ENCODE measurements at regions not wholly inside any gene's neighbourhood (a gene's known extent, or its start where the extent isn't known, plus 50 kb on each side); places are given as distances from the start of the nearest gene placed in this dataset.

GRCh38 chr7:138235207-138235606 is 158.9 kb downstream of the AKR1D1 start:
- no peak overlapping the region for H3K4me3 ChIP-seq
- DNase-seq (ENCODE audit: extremely low spot score) = no peak
- no peaks in the 10 kb centered on the region for H3K4me1 ChIP-seq
- H3K36me3 ChIP-seq = no peaks in the 10 kb centered on the region
- TF ChIP-seq POLR2A (IDR thresholded peaks at IDR 0.05; ENCODE audit: low read depth) (no peak), EP300 (IDR thresholded peaks at IDR 0.05) (no peak)
- 80% methylated on average over 3 of the region's 3 CpGs for WGBS
- peaks cover 0 to 19% (median 9%) of the 10 kb centered on the region in 4 donors for H3K9me3 ChIP-seq
- intact Hi-C loops (cut with DNase I) = no loop called here
- H3K27me3 ChIP-seq = no peaks in the 10 kb centered on the region
- H3K27ac ChIP-seq (replicated peaks in 1 of 4) = no peak overlapping the region

DNA sequence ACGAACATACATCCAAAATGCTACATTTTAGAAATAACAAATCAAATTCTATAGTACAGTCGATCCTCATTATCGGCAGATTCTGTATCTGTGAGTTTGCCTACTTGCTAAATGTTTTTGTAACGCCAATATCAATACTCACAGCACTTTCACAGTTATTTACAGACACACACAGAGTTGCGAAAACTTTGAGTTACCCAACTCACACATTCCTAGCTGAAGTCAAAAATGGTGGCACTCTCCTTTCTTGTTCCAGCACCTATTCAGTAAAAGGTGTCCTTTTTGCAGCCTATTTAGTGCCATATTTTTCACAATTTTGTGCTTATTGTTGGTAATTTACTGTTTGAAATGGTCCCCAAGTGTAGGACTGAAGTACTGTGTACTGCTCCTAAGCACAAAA is 161.7 kb downstream of the AKR1D1 start:
- Histone ChIP-seq H3K9me3 (peaks cover 0 to 19% (median 9%) of the 10 kb centered on the region in 4 donors), H3K4me1 (no peaks in the 10 kb centered on the region), H3K4me3 (no peak overlapping the region), H3K36me3 (no peaks in the 10 kb centered on the region), H3K27ac (replicated peaks in 1 of 4) (no peak overlapping the region), H3K27me3 (no peaks in the 10 kb centered on the region)
- 87% methylated on average over 5 of the region's 5 CpGs for WGBS
- TF ChIP-seq EP300 (IDR thresholded peaks at IDR 0.05) (no peak), POLR2AphosphoS5 (IDR thresholded peaks at IDR 0.05) (no peak), POLR2A (IDR thresholded peaks at IDR 0.05; ENCODE audit: low read depth) (no peak)
- TF ChIP-seq, protein P1, sequence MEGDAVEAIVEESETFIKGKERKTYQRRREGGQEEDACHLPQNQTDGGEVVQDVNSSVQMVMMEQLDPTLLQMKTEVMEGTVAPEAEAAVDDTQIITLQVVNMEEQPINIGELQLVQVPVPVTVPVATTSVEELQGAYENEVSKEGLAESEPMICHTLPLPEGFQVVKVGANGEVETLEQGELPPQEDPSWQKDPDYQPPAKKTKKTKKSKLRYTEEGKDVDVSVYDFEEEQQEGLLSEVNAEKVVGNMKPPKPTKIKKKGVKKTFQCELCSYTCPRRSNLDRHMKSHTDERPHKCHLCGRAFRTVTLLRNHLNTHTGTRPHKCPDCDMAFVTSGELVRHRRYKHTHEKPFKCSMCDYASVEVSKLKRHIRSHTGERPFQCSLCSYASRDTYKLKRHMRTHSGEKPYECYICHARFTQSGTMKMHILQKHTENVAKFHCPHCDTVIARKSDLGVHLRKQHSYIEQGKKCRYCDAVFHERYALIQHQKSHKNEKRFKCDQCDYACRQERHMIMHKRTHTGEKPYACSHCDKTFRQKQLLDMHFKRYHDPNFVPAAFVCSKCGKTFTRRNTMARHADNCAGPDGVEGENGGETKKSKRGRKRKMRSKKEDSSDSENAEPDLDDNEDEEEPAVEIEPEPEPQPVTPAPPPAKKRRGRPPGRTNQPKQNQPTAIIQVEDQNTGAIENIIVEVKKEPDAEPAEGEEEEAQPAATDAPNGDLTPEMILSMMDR (IDR thresholded peaks at IDR 0.05) = no peak
- intact Hi-C loops (cut with DNase I) = no loop called here
- no peak for DNase-seq (ENCODE audit: extremely low spot score)

GRCh38 chr7:138238734-138239659 is 162.7 kb downstream of the AKR1D1 start:
- intact Hi-C loops (cut with DNase I) = no loop called here
- Histone ChIP-seq H3K4me1 (no peaks in the 10 kb centered on the region), H3K27me3 (no peaks in the 10 kb centered on the region), H3K36me3 (no peaks in the 10 kb centered on the region), H3K4me3 (no peak overlapping the region), H3K9me3 (peaks cover 0 to 19% (median 9%) of the 10 kb centered on the region in 4 donors), H3K27ac (replicated peaks in 1 of 4) (no peak overlapping the region)
- TF ChIP-seq EP300 (IDR thresholded peaks at IDR 0.05) = no peak
- TF ChIP-seq, protein P1 (IDR thresholded peaks at IDR 0.05) = no peak
- no peak for TF ChIP-seq POLR2A (IDR thresholded peaks at IDR 0.05; ENCODE audit: low read depth)
- no peak for TF ChIP-seq POLR2AphosphoS5 (IDR thresholded peaks at IDR 0.05)
- DNase-seq (ENCODE audit: extremely low spot score) = no peak
- WGBS = 63% methylated on average over 3 of the region's 3 CpGs

DNA sequence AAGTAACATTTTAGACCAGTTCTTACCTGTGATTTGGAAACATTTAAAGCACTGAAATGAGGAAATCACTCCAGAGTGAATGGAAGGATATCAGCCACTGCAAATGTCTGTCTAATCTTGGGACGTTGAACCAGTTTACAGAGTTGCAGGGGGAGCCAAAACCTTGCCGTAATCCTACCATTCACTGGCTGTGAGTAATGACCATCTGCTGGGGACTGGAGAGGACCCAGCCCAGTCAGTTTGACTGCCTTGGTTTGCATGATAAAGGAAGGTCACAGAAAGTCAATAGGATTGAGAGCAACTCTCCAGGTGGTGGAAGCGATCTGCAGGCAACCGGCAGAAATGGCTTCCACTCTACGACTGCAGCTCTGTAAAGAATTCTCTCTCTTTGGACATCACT is 167.2 kb downstream of the AKR1D1 start:
- TF ChIP-seq, protein P1 (IDR thresholded peaks at IDR 0.05) = no peak
- TF ChIP-seq POLR2AphosphoS5 (IDR thresholded peaks at IDR 0.05) (no peak), POLR2A (IDR thresholded peaks at IDR 0.05; ENCODE audit: low read depth) (no peak), EP300 (IDR thresholded peaks at IDR 0.05) (no peak)
- no peaks in the 10 kb centered on the region for H3K27me3 ChIP-seq
- H3K9me3 ChIP-seq = peaks cover 0 to 14% (median 8%) of the 10 kb centered on the region in 4 donors
- H3K4me3 ChIP-seq = no peak overlapping the region
- 45% methylated on average over 5 of the region's 5 CpGs for WGBS
- H3K4me1 ChIP-seq = no peaks in the 10 kb centered on the region
- H3K27ac ChIP-seq (replicated peaks in 1 of 4) = no peak overlapping the region
- intact Hi-C loops (cut with DNase I) = no loop called here
- no peaks in the 10 kb centered on the region for H3K36me3 ChIP-seq
- no peak for DNase-seq (ENCODE audit: extremely low spot score)

DNA sequence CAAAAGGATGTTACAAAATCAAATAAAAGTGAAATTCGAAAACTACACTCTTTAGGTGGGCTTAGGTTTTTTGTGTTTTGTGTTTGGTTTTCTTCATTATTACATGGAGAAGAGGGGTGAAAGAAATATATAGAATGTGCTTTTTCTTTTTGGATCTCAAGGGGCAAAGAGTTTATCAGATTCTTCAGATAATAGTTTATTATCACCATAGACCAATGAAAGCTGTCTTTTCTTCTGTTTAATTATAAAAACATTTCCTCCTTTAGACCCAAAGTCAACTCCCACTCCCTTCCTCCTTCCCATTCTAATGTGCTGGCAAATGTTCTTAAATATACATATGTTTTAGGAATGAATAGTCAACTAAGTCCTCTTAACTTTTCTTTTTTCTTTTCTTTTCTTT is 167.6 kb downstream of the AKR1D1 start:
- 57% methylated on average over 1 of the region's 1 CpG for WGBS
- Histone ChIP-seq H3K4me3 (no peak overlapping the region), H3K4me1 (no peaks in the 10 kb centered on the region), H3K36me3 (no peaks in the 10 kb centered on the region), H3K27ac (replicated peaks in 1 of 4) (no peak overlapping the region), H3K9me3 (peaks cover 0 to 10% (median 4%) of the 10 kb centered on the region in 4 donors), H3K27me3 (no peaks in the 10 kb centered on the region)
- TF ChIP-seq, protein P1 (IDR thresholded peaks at IDR 0.05) = no peak
- no peak for TF ChIP-seq POLR2A (IDR thresholded peaks at IDR 0.05; ENCODE audit: low read depth)
- no peak for TF ChIP-seq POLR2AphosphoS5 (IDR thresholded peaks at IDR 0.05)
- no peak for TF ChIP-seq EP300 (IDR thresholded peaks at IDR 0.05)
- intact Hi-C loops (cut with DNase I) = no loop called here
- DNase-seq (ENCODE audit: extremely low spot score) = no peak

All from esophagus muscularis mucosa (tissue), 4 donors.